Activated CD8-positive, alpha-beta memory T cell treated with anti-CD3 and anti-CD28 coated beads for 1 hour (primary cell): ENCODE measurements at regions not wholly inside any gene's neighbourhood (a gene's known extent, or its start where the extent isn't known, plus 50 kb on each side); places are given as distances from the start of the nearest gene placed in this dataset.
"Not testable (repeated sequence)": the region's sequence is repeated elsewhere in the genome, so short reads cannot be mapped to it uniquely, and the experiment has no call there.

Source experiments
- DNase-seq, 2 donors: peaks; one replicate each; pipeline ENCODE4 v3.0.0-alpha.2; 2020; ENCODE audit warnings: low read depth in 1 of 2; ENCODE audit errors: extremely low read depth in 1 of 2

GRCh38 chr20:22106308-22106938, 401.0 kb downstream of the PAX1 start:
- DNase-seq, result no peak

- DNase-seq, result no peak
Measured at GRCh38 chr20:22101606-22102005, 396.1 kb downstream of the PAX1 start.

GRCh38 chr20:22100686-22101085, 395.2 kb downstream of the PAX1 start:
- DNase-seq, result no peak

- no peak for DNase-seq
Measured at GRCh38 chr20:22099348-22099747, 393.9 kb downstream of the PAX1 start.

- no peak for DNase-seq
Measured at GRCh38 chr20:22098511-22098910, 393.0 kb downstream of the PAX1 start.

- DNase-seq, result no peak
Measured at GRCh38 chr20:22093122-22093521, 387.7 kb downstream of the PAX1 start.

- DNase-seq, result no peak
Measured at GRCh38 chr20:22088882-22089281, 383.4 kb downstream of the PAX1 start.

- no peak for DNase-seq
Measured at GRCh38 chr20:22080985-22081384, 375.5 kb downstream of the PAX1 start.

GRCh38 chr20:22074635-22075034, 369.2 kb downstream of the PAX1 start:
- DNase-seq, result no peak

- no peak for DNase-seq
Measured at GRCh38 chr20:22071841-22072240, 366.4 kb downstream of the PAX1 start.

- DNase-seq, result no peak
Measured at GRCh38 chr20:22070610-22071058, 365.2 kb downstream of the PAX1 start.

- no peak for DNase-seq
Measured at GRCh38 chr20:22063753-22064152, 358.3 kb downstream of the PAX1 start.

GRCh38 chr20:22062874-22063273, 357.4 kb downstream of the PAX1 start:
- DNase-seq, result no peak

GRCh38 chr20:22060610-22061009, 355.1 kb downstream of the PAX1 start:
- DNase-seq, result no peak

GRCh38 chr20:22058746-22059145, 353.3 kb downstream of the PAX1 start:
- no peak for DNase-seq

- DNase-seq, result no peak
Measured at GRCh38 chr20:22055981-22056380, 350.5 kb downstream of the PAX1 start.

- no peak for DNase-seq
Measured at GRCh38 chr20:22052025-22052650, 346.7 kb downstream of the PAX1 start.

GRCh38 chr20:22045956-22046507, 340.6 kb downstream of the PAX1 start:
- DNase-seq, result not testable (repeated sequence)

GRCh38 chr20:22027423-22027822, 322.0 kb downstream of the PAX1 start:
- DNase-seq, result no peak

GRCh38 chr20:22020201-22020600, 314.7 kb downstream of the PAX1 start:
- DNase-seq, result no peak

- DNase-seq, result no peak
Measured at GRCh38 chr20:22008456-22008855, 303.0 kb downstream of the PAX1 start.

- no peak for DNase-seq
Measured at GRCh38 chr20:22006306-22006705, 300.8 kb downstream of the PAX1 start.
